ENCODE measurements at regions not wholly inside any gene's neighbourhood (a gene's known extent, or its start where the extent isn't known, plus 50 kb on each side); places are given as distances from the start of the nearest gene placed in this dataset.

DNA sequence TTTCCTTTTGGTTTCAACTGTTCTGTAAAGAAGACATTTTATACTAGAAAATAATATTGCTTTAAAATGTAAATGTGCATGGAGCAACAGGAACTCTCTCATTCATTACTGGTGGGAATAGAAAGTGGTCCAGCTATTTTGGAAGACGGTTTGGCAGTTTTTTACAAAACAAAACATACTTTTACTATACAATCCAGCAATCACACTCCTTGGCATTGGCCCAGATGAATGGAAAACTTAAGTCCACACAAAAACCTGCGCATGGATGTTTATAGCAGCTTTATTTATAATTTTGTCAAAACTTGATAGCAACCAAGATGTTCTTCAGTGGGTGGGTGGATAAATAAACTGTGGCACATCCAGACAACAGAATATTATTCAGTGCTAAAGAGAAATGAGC, 49.9 kb upstream of the SEPTIN5 start:
- H3K27ac Mint-ChIP-seq: no peak overlapping the region
- no peaks in the 10 kb centered on the region for H3K9me3 Mint-ChIP-seq

More for the DNA sequence above, 49.9 kb upstream of the SEPTIN5 start:
- Mint-ChIP-seq H3K36me3 (ENCODE audit: low read depth) (no peaks in the 10 kb centered on the region), H3K4me1 (no peaks in the 10 kb centered on the region), H3K27me3 (peaks cover 2% of the 10 kb centered on the region), H3K4me3 (no peak overlapping the region)
- no peak for ATAC-seq (replicated peaks)
